ENCODE measurements at regions not wholly inside any gene's neighbourhood (a gene's known extent, or its start where the extent isn't known, plus 50 kb on each side); places are given as distances from the start of the nearest gene placed in this dataset.

- TF ChIP-seq EZH2 (IDR thresholded peaks at IDR 0.05; ENCODE audit: borderline replicate concordance, low read length) = no peak
- TF ChIP-seq, protein P1, sequence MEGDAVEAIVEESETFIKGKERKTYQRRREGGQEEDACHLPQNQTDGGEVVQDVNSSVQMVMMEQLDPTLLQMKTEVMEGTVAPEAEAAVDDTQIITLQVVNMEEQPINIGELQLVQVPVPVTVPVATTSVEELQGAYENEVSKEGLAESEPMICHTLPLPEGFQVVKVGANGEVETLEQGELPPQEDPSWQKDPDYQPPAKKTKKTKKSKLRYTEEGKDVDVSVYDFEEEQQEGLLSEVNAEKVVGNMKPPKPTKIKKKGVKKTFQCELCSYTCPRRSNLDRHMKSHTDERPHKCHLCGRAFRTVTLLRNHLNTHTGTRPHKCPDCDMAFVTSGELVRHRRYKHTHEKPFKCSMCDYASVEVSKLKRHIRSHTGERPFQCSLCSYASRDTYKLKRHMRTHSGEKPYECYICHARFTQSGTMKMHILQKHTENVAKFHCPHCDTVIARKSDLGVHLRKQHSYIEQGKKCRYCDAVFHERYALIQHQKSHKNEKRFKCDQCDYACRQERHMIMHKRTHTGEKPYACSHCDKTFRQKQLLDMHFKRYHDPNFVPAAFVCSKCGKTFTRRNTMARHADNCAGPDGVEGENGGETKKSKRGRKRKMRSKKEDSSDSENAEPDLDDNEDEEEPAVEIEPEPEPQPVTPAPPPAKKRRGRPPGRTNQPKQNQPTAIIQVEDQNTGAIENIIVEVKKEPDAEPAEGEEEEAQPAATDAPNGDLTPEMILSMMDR (conservative IDR thresholded peaks at IDR 0.05 in 1 of 2, IDR thresholded peaks at IDR 0.05 in 1 of 2; ENCODE audit: extremely low read depth in 1 of 2, insufficient read depth in 1 of 2, low read depth in 1 of 2, low read length in 2 of 2) = no peak
Observed at GRCh38 chr7:25549271-25549921, 321.1 kb upstream of the NPVF start.
